GM19324 (cell line): ENCODE measurements at regions not wholly inside any gene's neighbourhood (a gene's known extent, or its start where the extent isn't known, plus 50 kb on each side); places are given as distances from the start of the nearest gene placed in this dataset.

Source experiments
- ATAC-seq: cut with Tn5 transposase; IDR thresholded peaks from one replicate; pipeline ENCODE4 v1.9.1; 2021; ENCODE audit warnings: mild to moderate bottlenecking, moderate library complexity; ENCODE audit not compliant: unreplicated experiment, low FRiP score

DNA sequence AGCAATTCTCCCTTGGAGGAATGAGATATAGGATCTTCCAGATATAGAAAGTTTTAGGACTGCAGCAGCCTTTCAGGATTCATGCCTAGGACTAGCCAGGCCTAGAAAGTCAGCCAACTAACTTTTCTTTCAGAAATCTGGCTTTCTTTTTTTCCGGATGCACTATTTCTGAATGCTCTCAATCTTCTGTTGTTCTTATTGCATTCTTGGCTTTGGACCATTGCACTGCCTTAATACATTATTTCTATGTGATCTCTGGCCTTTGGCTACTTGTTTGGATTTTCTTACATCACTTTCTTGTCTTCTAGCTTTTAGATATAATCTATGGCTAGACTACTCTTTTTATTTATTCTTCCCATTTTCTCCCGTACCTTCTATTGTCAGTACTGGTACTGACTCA is 813.1 kb upstream of the HTR2C start:
- ATAC-seq: no peak

DNA sequence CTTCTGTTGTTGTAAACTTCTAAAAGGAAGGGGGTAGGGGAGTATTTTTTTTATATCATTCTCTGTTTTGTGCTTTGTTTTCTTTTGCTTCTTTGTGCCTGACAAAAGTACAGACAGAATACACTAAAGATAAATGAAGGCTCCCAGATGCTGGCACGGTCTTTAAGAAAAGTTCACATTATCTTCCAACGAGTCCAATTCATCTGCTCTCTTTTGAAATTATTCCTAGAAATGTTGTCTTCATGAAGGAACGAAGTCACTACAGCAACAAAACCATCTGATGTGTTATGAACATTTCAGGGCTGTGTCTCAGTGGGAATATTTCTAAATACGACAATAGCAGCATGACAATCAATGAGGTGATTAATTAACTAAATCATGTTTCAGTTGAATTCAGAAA is 813.8 kb upstream of the HTR2C start:
- ATAC-seq: no peak

DNA sequence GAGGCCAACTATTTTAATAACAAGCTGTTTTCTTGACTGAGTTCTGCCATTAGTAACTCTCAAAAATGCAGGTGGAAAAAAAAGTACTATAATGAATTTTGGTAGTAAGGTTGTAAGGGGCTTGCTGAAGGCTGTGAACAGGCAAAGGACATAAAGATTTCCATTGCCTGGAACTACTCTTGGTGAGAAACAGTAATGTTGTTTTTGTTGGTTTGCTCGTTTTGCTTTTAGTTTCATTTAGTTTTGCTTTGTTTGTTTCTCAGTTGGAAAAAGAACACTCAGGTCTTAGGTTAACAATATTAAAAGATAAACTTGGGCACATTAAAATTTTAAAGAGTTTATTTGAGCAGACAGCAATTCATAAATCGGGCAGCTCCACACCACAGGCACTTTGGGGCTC is 824.5 kb upstream of the HTR2C start:
- ATAC-seq: no peak

DNA sequence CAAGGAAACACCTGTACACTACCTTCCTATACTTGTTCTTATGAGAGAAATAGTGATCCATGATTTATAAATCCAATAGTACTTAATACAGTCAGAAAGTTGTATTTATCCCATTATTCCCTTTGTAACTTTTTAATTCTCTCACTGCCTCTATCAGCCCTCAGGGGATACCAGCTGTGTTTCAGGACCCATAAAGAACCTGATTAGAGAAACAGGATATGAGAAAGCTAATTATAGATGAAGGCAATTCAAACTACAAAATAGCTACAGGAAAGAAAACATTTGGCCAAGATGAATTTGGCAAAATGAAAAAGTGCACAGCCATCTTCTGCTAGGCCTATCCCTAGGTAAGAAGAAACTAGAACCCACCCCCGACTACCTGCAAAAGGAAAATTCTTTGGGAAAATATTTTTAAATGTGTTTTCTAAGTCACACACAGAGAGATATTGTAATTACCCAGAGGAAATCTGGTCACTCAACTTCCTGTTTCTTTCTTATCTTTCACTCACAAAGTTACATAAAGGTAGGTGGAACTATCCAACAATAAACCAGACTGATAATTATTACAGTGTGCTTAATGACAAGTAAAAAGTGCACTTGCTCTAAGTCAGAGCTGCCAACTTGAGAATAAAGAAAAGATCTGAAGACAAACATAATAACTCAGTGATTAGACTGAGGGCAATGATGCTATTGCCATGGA is 836.5 kb upstream of the HTR2C start:
- no peak for ATAC-seq

DNA sequence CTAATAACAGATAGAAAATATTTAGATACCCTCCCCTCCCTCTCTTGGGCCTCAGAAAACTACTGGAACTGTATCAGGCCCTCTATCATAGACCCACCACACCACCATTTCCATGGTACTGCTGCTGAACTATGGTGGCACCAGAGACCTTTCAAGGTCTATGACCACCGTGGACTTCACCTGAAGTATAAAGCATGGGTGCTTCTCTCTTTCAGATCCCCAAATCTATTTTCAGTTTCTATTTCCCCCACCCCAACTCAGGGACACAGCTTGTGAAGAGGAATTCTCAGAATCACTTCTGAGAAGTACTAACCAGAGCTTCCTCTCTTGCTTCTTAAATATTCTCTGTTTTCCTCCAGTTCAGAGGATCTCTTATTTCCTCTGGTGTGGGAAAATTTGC is 840.8 kb upstream of the HTR2C start:
- no peak for ATAC-seq

DNA sequence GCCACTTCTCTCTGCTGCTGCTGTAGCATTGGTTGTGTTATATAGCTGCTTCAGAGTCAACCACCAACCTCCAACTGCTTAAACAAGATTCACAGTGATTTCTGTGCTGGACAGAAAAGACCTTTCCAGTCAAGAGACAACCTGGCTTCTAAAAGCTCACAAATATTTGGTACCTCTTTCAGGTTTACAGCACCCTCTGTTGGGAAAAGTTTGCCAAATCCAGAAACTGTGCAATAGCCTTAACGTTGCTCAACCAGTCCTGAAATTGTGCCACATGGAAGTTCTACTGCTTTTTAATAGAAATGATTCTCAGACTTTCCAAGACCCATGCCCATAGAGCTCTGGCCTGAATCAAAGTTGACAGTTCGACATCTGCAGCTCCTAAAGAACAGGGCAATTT is 842.1 kb upstream of the HTR2C start:
- no peak for ATAC-seq

DNA sequence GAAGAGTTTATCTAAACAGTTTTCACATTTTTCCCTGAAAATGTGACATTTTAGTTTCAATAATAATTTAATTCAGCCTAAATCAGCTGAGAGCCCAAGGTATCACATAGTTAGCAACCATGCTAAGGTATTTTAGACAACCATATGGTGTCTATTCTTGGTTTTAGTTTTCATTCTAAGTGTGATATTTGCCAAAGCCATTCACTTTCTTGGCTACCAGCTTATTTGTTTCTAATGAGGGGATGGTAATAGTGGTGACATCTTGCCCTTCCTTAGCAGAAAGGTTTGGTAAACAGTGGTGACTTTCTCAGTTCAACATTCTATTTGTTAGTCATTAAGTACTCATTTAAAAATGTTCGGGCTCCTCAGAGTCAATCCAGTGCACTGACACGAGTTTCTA is 854.9 kb upstream of the HTR2C start:
- ATAC-seq: no peak

DNA sequence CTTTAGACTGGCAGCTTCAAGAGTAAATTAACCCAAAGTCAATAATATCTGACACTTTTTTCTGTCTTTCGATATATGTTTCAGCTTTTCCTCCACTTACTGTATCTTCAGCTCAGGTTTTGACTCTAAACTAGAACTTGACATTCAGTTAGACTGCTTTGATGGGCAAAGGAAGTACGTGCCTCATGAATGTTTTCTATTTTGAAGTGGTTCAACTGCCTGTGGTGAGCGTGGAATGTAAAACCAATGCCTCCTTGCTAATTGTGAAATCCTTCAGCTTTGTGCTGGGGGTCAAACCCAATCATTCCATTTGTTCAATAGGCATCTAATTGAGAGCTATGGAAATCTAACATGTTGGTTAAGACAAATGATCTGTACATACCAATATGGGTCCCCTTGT is 857.0 kb upstream of the HTR2C start:
- no peak for ATAC-seq

DNA sequence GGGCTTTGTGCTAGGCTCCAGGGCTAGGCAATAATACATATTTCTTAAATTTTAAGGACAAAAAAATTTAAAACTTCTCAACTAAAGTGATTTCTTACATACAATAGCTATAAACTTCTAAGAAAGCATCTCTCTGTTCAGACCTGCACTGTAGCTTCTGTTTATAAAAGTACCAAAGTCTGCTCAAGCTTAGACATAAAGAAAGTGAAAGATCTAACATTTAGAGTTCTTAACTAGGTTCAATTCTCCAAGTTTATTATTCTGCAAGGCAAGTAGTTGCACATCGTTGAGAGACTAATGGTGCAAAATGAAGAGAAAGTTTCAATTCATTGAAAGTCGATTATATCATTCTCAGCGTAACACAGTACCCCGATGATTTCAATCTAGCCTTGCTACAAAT is 857.4 kb upstream of the HTR2C start:
- no peak for ATAC-seq

DNA sequence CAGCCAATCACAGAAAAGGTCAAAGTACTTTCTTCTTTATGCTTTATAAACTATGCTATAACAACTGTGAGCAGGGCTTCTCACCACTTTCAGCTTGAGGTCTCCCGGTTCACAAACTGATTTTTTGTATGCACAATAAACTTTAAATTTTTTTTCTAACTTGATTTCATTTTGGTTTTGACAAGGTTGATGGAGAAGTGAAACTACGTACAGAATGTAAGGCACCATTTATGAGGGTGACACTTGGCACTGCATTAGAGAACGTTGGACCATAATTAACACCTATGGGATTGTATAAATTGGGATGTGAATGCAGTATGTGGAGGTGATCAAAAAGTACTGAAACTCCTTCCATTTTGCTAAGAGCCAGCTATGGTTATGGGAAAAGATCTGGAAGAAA is 857.9 kb upstream of the HTR2C start:
- no peak for ATAC-seq

DNA sequence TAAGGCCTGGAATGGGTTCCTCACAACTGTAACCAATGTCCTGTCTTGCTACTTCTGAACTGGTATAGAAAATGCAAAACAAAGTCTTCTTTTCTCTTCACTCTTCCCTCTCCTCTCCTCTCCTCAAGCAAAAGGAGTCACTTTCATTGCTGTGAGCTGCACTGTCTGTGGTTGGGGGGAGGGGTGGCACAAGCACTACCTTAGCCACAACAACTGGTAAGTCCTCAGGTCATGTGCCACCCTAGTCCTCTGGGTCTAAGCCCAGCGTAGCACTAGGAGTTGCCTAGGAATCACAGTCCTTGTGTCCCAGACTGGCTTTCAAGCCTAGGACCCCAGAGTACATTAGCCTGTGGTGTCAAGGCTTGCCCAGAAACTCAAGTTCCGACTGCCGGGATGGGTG is 859.3 kb upstream of the AMOT start:
- ATAC-seq: no peak

DNA sequence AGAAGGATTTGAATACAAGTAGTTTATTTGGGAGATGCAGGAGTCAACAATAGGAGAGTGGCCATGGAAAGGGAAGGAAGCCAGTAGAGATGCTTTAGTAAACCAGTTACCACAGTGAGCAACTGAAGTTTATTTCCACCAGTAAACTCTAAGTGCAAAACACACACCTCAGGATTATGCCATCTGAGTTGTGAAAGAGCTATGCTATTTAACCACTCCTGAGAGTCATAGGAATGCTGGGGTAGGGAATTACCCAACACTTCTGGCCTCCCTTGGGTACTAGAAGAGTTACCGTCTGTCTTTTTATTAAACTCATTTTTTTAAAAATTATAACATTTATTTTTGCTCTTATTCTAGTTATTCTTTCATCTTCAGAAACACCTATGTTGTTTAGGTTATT is 834.6 kb upstream of the AMOT start:
- ATAC-seq: no peak

DNA sequence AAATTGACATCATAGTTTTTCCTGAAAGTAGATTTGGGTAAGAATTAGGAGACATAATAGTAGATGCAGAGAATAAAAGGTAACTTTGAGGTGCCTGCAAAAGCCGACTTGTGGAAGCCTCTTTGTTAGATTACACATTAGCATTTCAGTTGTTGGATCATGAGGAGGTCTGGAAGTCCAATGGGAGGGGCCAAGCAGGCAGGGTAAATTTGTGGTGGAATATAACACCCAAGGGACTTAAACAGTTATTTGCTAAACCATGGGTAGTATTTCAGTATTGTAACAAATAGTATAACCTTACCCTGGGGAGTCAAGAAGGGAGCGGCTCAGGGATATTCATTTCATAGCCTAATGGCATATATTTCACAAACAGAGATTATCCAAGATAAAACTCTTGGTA is 810.7 kb upstream of the AMOT start:
- ATAC-seq: no peak

DNA sequence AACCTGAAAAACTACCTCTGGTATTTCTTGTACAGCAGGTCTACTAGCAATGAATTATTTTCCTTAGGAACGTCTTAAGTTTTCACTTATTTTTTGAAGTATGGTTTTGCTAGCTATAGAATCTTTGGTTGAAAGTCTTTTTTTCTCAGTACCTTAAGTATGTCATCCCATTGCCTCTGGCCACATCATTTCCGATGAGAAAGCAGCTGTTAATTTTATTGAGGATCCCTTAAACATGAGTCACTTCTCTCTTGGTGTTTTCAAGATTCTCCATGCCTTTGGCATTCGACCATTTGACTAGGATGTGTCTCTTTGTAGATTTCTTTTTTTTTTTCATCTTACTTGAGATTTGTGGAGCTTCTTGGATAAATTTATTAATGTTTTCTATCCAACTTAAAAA is 803.8 kb upstream of the AMOT start:
- ATAC-seq: no peak

DNA sequence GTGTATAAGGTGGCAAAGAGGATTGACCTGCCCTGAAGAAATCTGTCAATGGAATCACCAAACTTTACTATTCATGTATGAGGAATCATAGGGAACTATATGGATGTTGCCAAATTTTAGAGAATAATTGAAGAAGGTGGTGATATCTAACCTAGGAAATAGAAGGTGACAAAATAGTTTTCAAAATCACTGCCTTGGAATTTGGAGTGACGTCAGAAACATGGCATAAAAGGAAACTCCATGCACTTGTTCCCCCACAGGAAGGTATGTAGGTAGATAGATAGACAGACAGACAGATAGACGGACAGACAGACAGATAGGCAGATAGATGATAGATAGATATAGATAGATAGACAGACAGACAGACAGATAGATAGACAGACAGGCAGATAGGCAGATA is 793.9 kb upstream of the AMOT start:
- ATAC-seq: no peak

DNA sequence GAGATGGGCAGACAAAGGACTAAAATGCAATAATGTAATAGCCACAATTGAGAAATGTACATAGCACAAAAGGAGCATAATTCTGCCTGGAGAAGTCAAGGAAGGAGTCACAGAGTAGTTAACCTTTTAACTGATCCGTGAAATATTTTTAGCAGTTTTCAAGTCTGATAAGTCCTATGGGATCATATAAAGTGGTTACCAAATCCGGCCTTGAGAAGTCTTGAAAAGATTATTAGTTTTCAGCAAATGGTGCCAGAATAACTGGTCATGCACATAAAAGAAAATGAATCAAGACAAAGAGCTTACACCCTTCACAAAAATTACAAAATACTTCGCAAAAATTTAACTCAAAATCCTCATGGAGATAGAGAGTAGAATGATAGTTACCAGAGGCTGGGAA is 788.7 kb upstream of the AMOT start:
- ATAC-seq: no peak

DNA sequence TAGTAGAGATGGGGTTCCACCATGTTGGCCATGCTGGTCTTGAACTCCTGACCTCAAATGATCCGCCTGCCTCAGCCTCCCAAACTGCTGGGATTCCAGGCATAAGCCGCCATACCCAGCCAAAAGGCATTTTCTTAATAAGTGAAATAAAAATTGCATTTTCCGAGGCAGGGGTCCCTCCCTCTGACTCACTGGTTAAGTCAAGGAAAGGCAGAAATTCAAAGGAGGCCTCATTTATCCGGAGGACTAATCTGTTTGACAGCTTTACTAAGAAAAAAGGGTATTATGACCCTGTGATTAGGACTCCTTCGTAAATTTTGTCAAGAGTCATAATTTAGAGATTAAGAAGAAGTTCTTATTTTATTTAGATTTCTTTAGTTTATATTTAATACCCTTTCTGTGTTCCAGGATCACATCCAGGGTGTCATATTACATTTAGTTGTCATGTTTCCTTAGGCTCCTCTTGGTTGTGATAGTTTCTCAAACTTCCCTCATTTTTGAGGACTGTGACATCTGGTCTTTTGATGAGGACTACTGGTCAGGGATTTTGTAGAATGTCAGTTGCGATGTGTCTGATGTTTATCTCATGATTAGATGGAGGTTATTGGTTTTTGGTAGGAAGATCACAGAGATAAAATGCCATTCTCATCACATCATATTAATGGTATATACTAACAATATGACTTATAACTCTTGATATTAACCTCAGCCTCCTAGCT is 753.7 kb upstream of the AMOT start:
- ATAC-seq: no peak

DNA sequence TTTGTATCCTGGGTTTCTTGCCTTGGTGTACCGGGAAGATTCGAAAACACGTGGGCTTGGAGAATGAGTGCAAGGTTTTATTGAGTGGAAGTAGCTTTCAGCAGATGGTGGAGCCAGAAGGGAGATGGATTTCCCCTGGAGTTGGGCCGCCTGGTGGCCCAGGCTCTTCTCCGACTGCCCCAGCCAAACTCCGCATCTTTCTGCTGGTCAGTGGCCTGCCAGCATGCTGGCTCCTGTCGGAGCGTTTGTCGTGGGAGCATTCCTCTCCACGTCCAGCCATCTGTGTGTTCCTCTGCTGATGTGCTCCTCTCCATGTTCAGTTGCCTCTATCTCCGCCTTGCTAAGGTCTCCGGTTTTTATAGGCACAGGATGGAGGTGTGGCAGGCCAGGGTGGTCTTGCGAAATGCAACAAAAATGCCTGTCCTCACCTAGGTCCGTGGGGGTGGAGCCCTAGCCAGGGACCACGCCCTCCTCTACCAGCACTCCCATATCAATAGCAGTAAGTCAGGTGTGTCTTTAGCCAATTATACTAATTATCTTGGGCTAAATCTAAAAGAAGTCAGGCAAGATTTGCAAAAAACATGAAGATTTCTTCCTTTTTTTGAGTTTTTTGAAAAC is 745.8 kb upstream of the AMOT start:
- ATAC-seq: no peak

DNA sequence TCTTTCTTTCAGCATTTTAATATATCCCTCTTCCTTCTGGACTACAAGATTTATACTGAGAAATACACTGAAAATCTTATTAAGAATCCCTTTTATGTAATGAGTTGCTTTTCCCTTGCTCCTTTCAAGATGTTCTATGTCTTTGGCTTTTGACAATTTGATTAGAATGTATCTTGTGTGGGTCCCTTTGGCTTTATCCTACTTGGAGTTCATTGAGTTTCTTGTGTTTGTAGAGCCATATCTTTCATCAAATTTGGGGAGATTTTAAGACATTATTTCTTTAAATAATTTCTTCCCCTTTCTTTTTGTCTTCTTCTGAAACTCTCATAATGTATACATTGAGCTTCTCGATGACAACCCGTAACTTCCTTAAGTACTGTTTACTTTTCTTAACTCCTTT is 739.9 kb upstream of the AMOT start:
- ATAC-seq: no peak

DNA sequence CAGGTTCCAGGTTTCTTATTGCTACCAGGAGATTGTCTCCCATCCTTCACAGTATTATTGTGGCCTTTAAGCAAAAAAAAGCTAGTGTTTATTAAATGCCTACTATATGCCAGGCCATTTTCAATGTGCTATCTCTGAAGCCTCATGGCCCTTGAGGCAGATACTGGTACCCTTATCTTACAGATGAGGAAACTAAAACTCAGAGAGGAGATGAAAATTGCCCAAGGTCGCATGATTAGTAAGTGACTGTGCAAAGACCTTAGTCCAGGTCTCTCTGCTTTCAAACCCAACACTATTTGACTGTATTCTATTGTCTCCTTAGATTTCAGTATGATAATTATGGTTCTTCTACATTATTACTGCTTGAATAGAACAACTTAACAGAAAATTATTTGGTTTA is 717.9 kb upstream of the AMOT start:
- ATAC-seq: no peak

DNA sequence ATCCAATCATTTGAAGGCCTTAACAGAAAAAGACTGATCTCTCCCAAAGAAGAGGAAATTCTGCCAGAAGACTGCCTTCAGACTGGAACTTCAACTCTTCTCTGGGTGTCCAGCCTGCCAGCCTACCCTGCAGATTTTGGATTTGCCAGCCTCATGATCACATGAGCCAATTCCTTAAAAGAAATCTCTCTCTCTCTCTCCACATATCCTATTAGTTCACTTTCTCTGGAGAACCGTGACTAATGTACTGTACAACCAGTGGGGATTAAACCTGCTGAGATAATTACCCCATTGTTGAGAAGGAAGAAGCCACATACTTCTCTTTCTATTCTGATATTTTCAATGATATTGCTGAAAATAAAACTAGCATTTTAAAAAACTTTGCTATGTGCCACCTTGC is 711.3 kb upstream of the AMOT start:
- ATAC-seq: no peak
